GM06990 (cell line): ENCODE measurements at regions not wholly inside any gene's neighbourhood (a gene's known extent, or its start where the extent isn't known, plus 50 kb on each side); places are given as distances from the start of the nearest gene placed in this dataset.

Experiments used
- DNase-seq: peaks from one replicate; pipeline ENCODE4 v3.0.0-alpha.2; 2011; ENCODE audit not compliant: insufficient read length; ENCODE audit errors: extremely low read depth
- H3K27me3 ChIP-seq: replicated peaks from 2 replicates; pipeline ENCODE4 v1.6.0; 2011; ENCODE audit warnings: low read length; ENCODE audit not compliant: control insufficient read depth, insufficient read depth
- H3K36me3 ChIP-seq: 2 replicates; pipeline ENCODE4 v1.5.1; 2011; ENCODE audit warnings: low read length; ENCODE audit not compliant: control insufficient read depth, insufficient read depth
- H3K4me3 ChIP-seq: replicated peaks from 2 replicates; pipeline ENCODE4 v1.5.1; 2011; ENCODE audit warnings: low read depth, mild to moderate bottlenecking, control low read depth, low read length
- CTCF ChIP-seq: IDR thresholded peaks from 2 replicates; pipeline ENCODE4 v1.5.1; 2011; ENCODE audit warnings: low read length, control low read depth, mild to moderate bottlenecking, inconsistent platforms; ENCODE audit not compliant: insufficient read depth, poor library complexity, severe bottlenecking

- H3K36me3 ChIP-seq = no peaks in the 10 kb centered on the region
- no peak overlapping the region for H3K4me3 ChIP-seq
- TF ChIP-seq CTCF = no peak
- no peak for DNase-seq
- no peaks in the 10 kb centered on the region for H3K27me3 ChIP-seq
These were observed 83.8 kb downstream of the AXIN2 start for GRCh38 chr17:65477600-65477999.

GRCh38 chr17:65474660-65475059 lies 86.8 kb downstream of the AXIN2 start:
- TF ChIP-seq CTCF = no peak
- Histone ChIP-seq H3K36me3 (no peaks in the 10 kb centered on the region), H3K27me3 (peaks cover 1% of the 10 kb centered on the region; the same call in 1 of the 2 replicates), H3K4me3 (no peak overlapping the region)
- no peak for DNase-seq

- no peak for DNase-seq
- peaks cover 1% of the 10 kb centered on the region; the same call in 1 of the 2 replicates for H3K27me3 ChIP-seq
- H3K4me3 ChIP-seq = no peak overlapping the region
- TF ChIP-seq CTCF = no peak
- no peaks in the 10 kb centered on the region for H3K36me3 ChIP-seq
These were observed 87.5 kb downstream of the AXIN2 start for GRCh38 chr17:65473985-65474384.

- Histone ChIP-seq H3K36me3 (no peaks in the 10 kb centered on the region), H3K4me3 (no peak overlapping the region), H3K27me3 (peaks cover 1% of the 10 kb centered on the region; the same call in 1 of the 2 replicates)
- TF ChIP-seq CTCF = no peak
- DNase-seq = no peak
These were observed 88.1 kb downstream of the AXIN2 start for GRCh38 chr17:65473363-65473762.

- no peaks in the 10 kb centered on the region for H3K36me3 ChIP-seq
- no peak for DNase-seq
- TF ChIP-seq CTCF = no peak
These were observed 88.7 kb downstream of the AXIN2 start for GRCh38 chr17:65472666-65473309.

GRCh38 chr17:65470783-65471182 lies 90.7 kb downstream of the AXIN2 start:
- no peak overlapping the region for H3K4me3 ChIP-seq
- no peak for TF ChIP-seq CTCF
- H3K27me3 ChIP-seq = peaks cover 1% of the 10 kb centered on the region; the same call in 1 of the 2 replicates
- no peak for DNase-seq
- no peaks in the 10 kb centered on the region for H3K36me3 ChIP-seq

More at GRCh38 chr17:65472666-65473309, 88.7 kb downstream of the AXIN2 start:
- Histone ChIP-seq H3K27me3 (peaks cover 1% of the 10 kb centered on the region; the same call in 1 of the 2 replicates), H3K4me3 (no peak overlapping the region)
